MM.1S (cell line): ENCODE measurements at regions not wholly inside any gene's neighbourhood (a gene's known extent, or its start where the extent isn't known, plus 50 kb on each side); places are given as distances from the start of the nearest gene placed in this dataset.

Experiments
- DNase-seq: peaks from one replicate; pipeline ENCODE4 v3.0.0-alpha.2; 2015
- H2AFZ ChIP-seq: fragments of 300-600 bp; sonication (generic); 2 replicates; pipeline ENCODE4 v1.6.0; 2016; ENCODE audit warnings: antibody characterized with exemption, low read length
- H3F3A ChIP-seq: fragments of 300-600 bp; sonication (generic); 2 replicates; pipeline ENCODE4 v1.6.1; 2016; ENCODE audit warnings: mild to moderate bottlenecking, antibody characterized with exemption, low read length, moderate library complexity, mixed read lengths; ENCODE audit not compliant: insufficient read depth
- H3K27ac ChIP-seq: fragments of 300-600 bp; sonication (generic); 2 replicates; pipeline ENCODE4 v1.5.1; 2016; ENCODE audit warnings: mild to moderate bottlenecking, low read length
- H3K27me3 ChIP-seq: fragments of 300-600 bp; sonication (generic); replicated peaks from 2 replicates; pipeline ENCODE4 v1.6.0; 2016; ENCODE audit warnings: low read length; ENCODE audit not compliant: insufficient read depth
- H3K36me3 ChIP-seq: fragments of 300-600 bp; sonication (generic); replicated peaks from 2 replicates; pipeline ENCODE4 v1.6.1; 2016; ENCODE audit warnings: mild to moderate bottlenecking, low read length, mixed read lengths; ENCODE audit not compliant: insufficient read depth
- H3K4me1 ChIP-seq: fragments of 300-600 bp; sonication (generic); 2 replicates; pipeline ENCODE4 v1.6.1; 2016; ENCODE audit warnings: low read length, mixed read lengths
- H3K4me2 ChIP-seq: fragments of 300-600 bp; sonication (generic); 2 replicates; pipeline ENCODE4 v1.6.0; 2016; ENCODE audit warnings: low read depth, low read length
- H3K4me3 ChIP-seq: fragments of 300-600 bp; sonication (generic); 2 replicates; pipeline ENCODE4 v1.5.1; 2016; ENCODE audit warnings: low read length, mixed read lengths
- H3K79me2 ChIP-seq: fragments of 300-600 bp; sonication (generic); 2 replicates; pipeline ENCODE4 v1.6.1; 2016; ENCODE audit warnings: mixed run types, low read length, mixed read lengths
- H3K9ac ChIP-seq: fragments of 300-600 bp; sonication (generic); 2 replicates; pipeline ENCODE4 v1.6.1; 2016; ENCODE audit warnings: low read length, mixed read lengths
- H3K9me2 ChIP-seq: fragments of 300-600 bp; sonication (generic); replicated peaks from 2 replicates; pipeline ENCODE4 v1.6.1; 2016; ENCODE audit warnings: mild to moderate bottlenecking, low read length, mixed read lengths; ENCODE audit not compliant: insufficient read depth
- H3K9me3 ChIP-seq: fragments of 300-600 bp; sonication (generic); replicated peaks from 2 replicates; pipeline ENCODE4 v1.6.1; 2016; ENCODE audit warnings: mild to moderate bottlenecking, low read length, mixed read lengths; ENCODE audit not compliant: insufficient read depth
- H4K20me1 ChIP-seq: fragments of 300-600 bp; sonication (generic); 2 replicates; pipeline ENCODE4 v1.6.1; 2016; ENCODE audit warnings: mild to moderate bottlenecking, low read length, moderate library complexity, mixed read lengths; ENCODE audit not compliant: insufficient read depth
- CTCF ChIP-seq: fragments of 300-600 bp; sonication (generic); IDR thresholded peaks from 2 replicates; pipeline ENCODE4 v1.5.1; 2016; ENCODE audit warnings: antibody characterized with exemption, low read length, mixed read lengths
- EZH2 ChIP-seq: fragments of 300-600 bp; sonication (generic); optimal IDR thresholded peaks from 2 replicates; pipeline ENCODE3; 2017; ENCODE audit warnings: low read depth, mild to moderate bottlenecking, antibody characterized with exemption, low read length, mixed read lengths
- EZH2phosphoT487 ChIP-seq: fragments of 300-600 bp; sonication (generic); IDR thresholded peaks from 2 replicates; pipeline ENCODE4 v1.6.1; 2018; ENCODE audit warnings: antibody characterized with exemption, low read length

DNA sequence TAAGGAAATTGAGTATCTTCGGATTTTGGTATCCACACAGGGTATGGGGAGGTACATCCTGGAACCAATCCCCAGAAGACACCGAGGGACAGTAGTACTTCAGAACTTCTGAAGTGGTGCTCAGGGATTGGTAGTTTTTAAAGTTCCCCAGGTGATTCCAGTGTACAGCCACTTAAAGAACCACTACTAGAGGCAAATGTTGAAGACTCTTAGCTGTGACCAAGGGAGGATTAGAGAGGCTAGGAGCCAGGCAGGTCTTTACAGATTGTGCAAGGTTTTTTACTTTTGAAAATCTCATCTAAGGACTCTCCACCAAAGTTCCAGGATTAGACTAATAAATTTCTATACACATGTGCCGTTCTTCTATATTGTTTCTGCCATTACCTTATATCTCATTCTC, 52.9 kb upstream of the GLS start:
- H3K9me2 ChIP-seq: no peaks in the 10 kb centered on the region
- H3K79me2 ChIP-seq: no peaks in the 10 kb centered on the region
- H4K20me1 ChIP-seq: no peaks in the 10 kb centered on the region
- H3K4me2 ChIP-seq: no peak overlapping the region
- no peak overlapping the region for H3K27ac ChIP-seq
- H3K4me1 ChIP-seq: no peaks in the 10 kb centered on the region
- no peaks in the 10 kb centered on the region for H3K36me3 ChIP-seq
- H3K4me3 ChIP-seq: no peak overlapping the region
- H3K9me3 ChIP-seq: no peaks in the 10 kb centered on the region
- no peak overlapping the region for H3K9ac ChIP-seq
- H2AFZ ChIP-seq: no peak overlapping the region
- DNase-seq: no peak
- no peaks in the 10 kb centered on the region for H3K27me3 ChIP-seq
- no peaks in the 10 kb centered on the region for H3F3A ChIP-seq
- no peak for TF ChIP-seq CTCF
- no peak for TF ChIP-seq EZH2
- no peak for TF ChIP-seq EZH2phosphoT487

- TF ChIP-seq CTCF: no peak
- no peak for TF ChIP-seq EZH2
- H4K20me1 ChIP-seq: no peaks in the 10 kb centered on the region
- no peaks in the 10 kb centered on the region for H3K27me3 ChIP-seq
- no peaks in the 10 kb centered on the region for H3K9me3 ChIP-seq
- no peaks in the 10 kb centered on the region for H3K79me2 ChIP-seq
- no peak for DNase-seq
- no peaks in the 10 kb centered on the region for H3F3A ChIP-seq
- no peak overlapping the region for H3K27ac ChIP-seq
- no peaks in the 10 kb centered on the region for H3K36me3 ChIP-seq
- H3K9me2 ChIP-seq: no peaks in the 10 kb centered on the region
- no peak overlapping the region for H3K4me2 ChIP-seq
- H3K9ac ChIP-seq: no peak overlapping the region
- no peak overlapping the region for H2AFZ ChIP-seq
- no peak overlapping the region for H3K4me3 ChIP-seq
- no peaks in the 10 kb centered on the region for H3K4me1 ChIP-seq
Observed at GRCh38 chr2:190829642-190830041, 51.0 kb upstream of the GLS start.
